Neural progenitor cell (in vitro differentiated cells): ENCODE measurements at regions not wholly inside any gene's neighbourhood (a gene's known extent, or its start where the extent isn't known, plus 50 kb on each side); places are given as distances from the start of the nearest gene placed in this dataset.

ENCODE experiments used
- DNase-seq: peaks from one replicate; pipeline ENCODE4 v3.0.0-alpha.2; 2016; ENCODE audit warnings: low spot score
- H2AFZ ChIP-seq: fragments of 200-600 bp; sonication (generic); replicated peaks from 2 replicates; pipeline ENCODE4 v1.6.1; 2016; ENCODE audit warnings: antibody characterized with exemption
- H3F3A ChIP-seq: fragments of 200-600 bp; sonication (generic); 2 replicates; pipeline ENCODE4 v1.6.1; 2016; ENCODE audit warnings: antibody characterized with exemption, low read depth
- H3K27ac ChIP-seq: fragments of 200-600 bp; sonication (generic); 2 replicates; pipeline ENCODE4 v1.5.1; 2016; ENCODE audit warnings: mild to moderate bottlenecking
- H3K27me3 ChIP-seq: fragments of 200-600 bp; sonication (generic); 2 replicates; pipeline ENCODE4 v1.6.1; 2016; ENCODE audit warnings: mild to moderate bottlenecking, moderate library complexity
- H3K36me3 ChIP-seq: fragments of 200-600 bp; sonication (generic); 2 replicates; pipeline ENCODE4 v1.5.1; 2016
- H3K4me1 ChIP-seq: fragments of 200-600 bp; sonication (generic); 2 replicates; pipeline ENCODE4 v1.6.1; 2016; ENCODE audit warnings: mixed run types
- H3K4me2 ChIP-seq: fragments of 200-600 bp; sonication (generic); 2 replicates; pipeline ENCODE4 v1.6.1; 2016
- H3K4me3 ChIP-seq: fragments of 200-600 bp; sonication (generic); 2 replicates; pipeline ENCODE4 v1.5.1; 2016
- H3K79me2 ChIP-seq: fragments of 200-600 bp; sonication (generic); 2 replicates; pipeline ENCODE4 v1.6.1; 2016; ENCODE audit warnings: low read depth
- H3K9ac ChIP-seq: fragments of 200-600 bp; sonication (generic); 2 replicates; pipeline ENCODE4 v1.6.1; 2016
- H3K9me3 ChIP-seq: fragments of 200-600 bp; sonication (generic); 2 replicates; pipeline ENCODE4 v1.5.1; 2016; ENCODE audit warnings: low read depth
- H4K20me1 ChIP-seq: fragments of 200-600 bp; sonication (generic); 2 replicates; pipeline ENCODE4 v1.6.1; 2016; ENCODE audit warnings: low read depth
- H3K27ac Mint-ChIP-seq: 3 replicates; pipeline ENCODE4 v1.8.0; 2021; ENCODE audit warnings: mixed read lengths
- H3K27me3 Mint-ChIP-seq: 2 replicates; pipeline ENCODE4 v1.8.0; 2022; ENCODE audit warnings: low read depth, mild to moderate bottlenecking, inconsistent platforms, moderate library complexity, mixed read lengths; ENCODE audit not compliant: insufficient read depth
- H3K36me3 Mint-ChIP-seq: 3 replicates; pipeline ENCODE4 v1.8.0; 2021; ENCODE audit warnings: mixed read lengths
- H3K4me1 Mint-ChIP-seq: 3 replicates; pipeline ENCODE4 v1.8.0; 2021; ENCODE audit warnings: mixed read lengths
- H3K4me3 Mint-ChIP-seq: 3 replicates; pipeline ENCODE4 v1.8.0; 2021; ENCODE audit warnings: mild to moderate bottlenecking, moderate library complexity, mixed read lengths
- H3K9me3 Mint-ChIP-seq: 3 replicates; pipeline ENCODE4 v1.8.0; 2020; ENCODE audit warnings: mixed read lengths
- CTCF ChIP-seq: fragments of 200-600 bp; sonication (generic); IDR thresholded peaks from 2 replicates; pipeline ENCODE4 v1.5.1; 2017; ENCODE audit warnings: antibody characterized with exemption, mild to moderate bottlenecking
- EZH2 ChIP-seq: fragments of 200-600 bp; sonication (generic); IDR thresholded peaks from 2 replicates; pipeline ENCODE4 v1.6.1; 2017; ENCODE audit warnings: antibody characterized with exemption, mild to moderate bottlenecking, moderate library complexity
- EZH2phosphoT487 ChIP-seq: fragments of 200-600 bp; sonication (generic); IDR thresholded peaks from 2 replicates; pipeline ENCODE4 v1.6.1; 2017; ENCODE audit warnings: antibody characterized with exemption

- Mint-ChIP-seq H3K36me3 (no peaks in the 10 kb centered on the region), H3K27ac (peak overlapping the region; percentile 28), H3K27me3 (no peaks in the 10 kb centered on the region), H3K4me1 (no peaks in the 10 kb centered on the region), H3K4me3 (no peak overlapping the region), H3K9me3 (no peaks in the 10 kb centered on the region)
- Histone ChIP-seq H4K20me1 (no peaks in the 10 kb centered on the region), H3K27me3 (no peaks in the 10 kb centered on the region), H3K27ac (no peak overlapping the region), H3F3A (no peaks in the 10 kb centered on the region), H3K9me3 (no peaks in the 10 kb centered on the region), H3K4me2 (no peak overlapping the region), H3K79me2 (no peaks in the 10 kb centered on the region), H3K4me1 (no peaks in the 10 kb centered on the region), H3K4me3 (no peak overlapping the region), H3K36me3 (no peaks in the 10 kb centered on the region), H3K9ac (no peak overlapping the region), H2AFZ (no peak overlapping the region)
- no peak for TF ChIP-seq EZH2phosphoT487
- TF ChIP-seq EZH2 = no peak
- TF ChIP-seq CTCF = no peak
- no peak for DNase-seq
Observed at GRCh38 chr6:81534934-81535465, 217.5 kb downstream of the TENT5A start.

GRCh38 chr6:81531869-81532561 is 220.5 kb downstream of the TENT5A start:
- H3K27me3 ChIP-seq = no peaks in the 10 kb centered on the region
- no peak overlapping the region for H2AFZ ChIP-seq
- no peak overlapping the region for H3K9ac ChIP-seq
- H3K36me3 Mint-ChIP-seq = no peaks in the 10 kb centered on the region
- no peaks in the 10 kb centered on the region for H3K4me1 Mint-ChIP-seq
- no peak overlapping the region for H3K27ac ChIP-seq
- no peaks in the 10 kb centered on the region for H3K9me3 ChIP-seq
- H3F3A ChIP-seq = no peaks in the 10 kb centered on the region
- no peaks in the 10 kb centered on the region for H3K27me3 Mint-ChIP-seq
- no peak for DNase-seq
- no peak overlapping the region for H3K4me3 Mint-ChIP-seq
- H4K20me1 ChIP-seq = no peaks in the 10 kb centered on the region
- H3K79me2 ChIP-seq = no peaks in the 10 kb centered on the region
- no peak overlapping the region for H3K27ac Mint-ChIP-seq
- no peaks in the 10 kb centered on the region for H3K9me3 Mint-ChIP-seq
- H3K4me1 ChIP-seq = no peaks in the 10 kb centered on the region
- H3K4me2 ChIP-seq = no peak overlapping the region
- no peak overlapping the region for H3K4me3 ChIP-seq
- TF ChIP-seq EZH2 (no peak), EZH2phosphoT487 (no peak), CTCF (no peak)
- no peaks in the 10 kb centered on the region for H3K36me3 ChIP-seq

- TF ChIP-seq CTCF = no peak
- TF ChIP-seq EZH2 = no peak
- no peak for TF ChIP-seq EZH2phosphoT487
- H3K9me3 ChIP-seq = no peaks in the 10 kb centered on the region
- H3K9me3 Mint-ChIP-seq = no peaks in the 10 kb centered on the region
- H3K27me3 ChIP-seq = no peaks in the 10 kb centered on the region
- H3K4me3 ChIP-seq = no peak overlapping the region
- H4K20me1 ChIP-seq = no peaks in the 10 kb centered on the region
- DNase-seq = no peak
- H3K27me3 Mint-ChIP-seq = no peaks in the 10 kb centered on the region
- no peak overlapping the region for H3K27ac ChIP-seq
- no peak overlapping the region for H3K4me3 Mint-ChIP-seq
- H3K4me2 ChIP-seq = no peak overlapping the region
- H3K79me2 ChIP-seq = no peaks in the 10 kb centered on the region
- no peaks in the 10 kb centered on the region for H3K36me3 ChIP-seq
- no peaks in the 10 kb centered on the region for H3K4me1 Mint-ChIP-seq
- H3F3A ChIP-seq = no peaks in the 10 kb centered on the region
- H3K9ac ChIP-seq = no peak overlapping the region
- no peaks in the 10 kb centered on the region for H3K4me1 ChIP-seq
- H3K36me3 Mint-ChIP-seq = no peaks in the 10 kb centered on the region
- H3K27ac Mint-ChIP-seq = no peak overlapping the region
- H2AFZ ChIP-seq = no peak overlapping the region
Observed at GRCh38 chr6:81517455-81517854, 235.0 kb downstream of the TENT5A start.
